GM19240 (cell line): ENCODE measurements at regions not wholly inside any gene's neighbourhood (a gene's known extent, or its start where the extent isn't known, plus 50 kb on each side); places are given as distances from the start of the nearest gene placed in this dataset.

ENCODE experiments used
- DNase-seq: peaks from one replicate; pipeline ENCODE4 v3.0.0; 2011; ENCODE audit warnings: low spot score; ENCODE audit not compliant: insufficient read length

GRCh38 chr11:115751243-115752015, 247.2 kb upstream of the CADM1 start:
- no peak for DNase-seq

GRCh38 chr11:115745610-115746512, 241.6 kb upstream of the CADM1 start:
- no peak for DNase-seq

GRCh38 chr11:115745066-115745465, 240.9 kb upstream of the CADM1 start:
- no peak for DNase-seq

- no peak for DNase-seq
Observed at GRCh38 chr11:115743719-115744118, 239.5 kb upstream of the CADM1 start.

- no peak for DNase-seq
Observed at GRCh38 chr11:115741376-115742107, 237.3 kb upstream of the CADM1 start.

GRCh38 chr11:115740324-115740723, 236.1 kb upstream of the CADM1 start:
- DNase-seq: no peak

GRCh38 chr11:115739878-115740277, 235.7 kb upstream of the CADM1 start:
- no peak for DNase-seq

- no peak for DNase-seq
Observed at GRCh38 chr11:115739146-115739545, 234.9 kb upstream of the CADM1 start.

- no peak for DNase-seq
Observed at GRCh38 chr11:115737875-115738274, 233.7 kb upstream of the CADM1 start.

GRCh38 chr11:115736146-115736545, 231.9 kb upstream of the CADM1 start:
- no peak for DNase-seq

- no peak for DNase-seq
Observed at GRCh38 chr11:115724666-115725065, 220.5 kb upstream of the CADM1 start.

- no peak for DNase-seq
Observed at GRCh38 chr11:115722711-115723110, 218.5 kb upstream of the CADM1 start.

- DNase-seq: no peak
Observed at GRCh38 chr11:115721296-115721995, 217.2 kb upstream of the CADM1 start.

- no peak for DNase-seq
Observed at GRCh38 chr11:115720602-115721245, 216.5 kb upstream of the CADM1 start.

- no peak for DNase-seq
Observed at GRCh38 chr11:115718945-115719344, 214.7 kb upstream of the CADM1 start.

- DNase-seq: no peak
Observed at GRCh38 chr11:115718106-115718505, 213.9 kb upstream of the CADM1 start.

- DNase-seq: no peak
Observed at GRCh38 chr11:115716601-115717529, 212.7 kb upstream of the CADM1 start.

- no peak for DNase-seq
Observed at GRCh38 chr11:115716080-115716479, 211.9 kb upstream of the CADM1 start.

- no peak for DNase-seq
Observed at GRCh38 chr11:115715251-115715770, 211.1 kb upstream of the CADM1 start.
